Activated B cell treated with CpG ODN at 0.5 μM for 24 hours (primary cell): ENCODE measurements at regions not wholly inside any gene's neighbourhood (a gene's known extent, or its start where the extent isn't known, plus 50 kb on each side); places are given as distances from the start of the nearest gene placed in this dataset.

Experiments used
- ATAC-seq: fragments of 200-7000 bp; cut with Tn5 transposase; one replicate; pipeline ENCODE4 v1.10.0; 2021; ENCODE audit warnings: low read depth, mild to moderate bottlenecking, moderate library complexity
- CTCF ChIA-PET: fragments of 350-600 bp; sonication (Branson Sonifier 250); formaldehyde crosslinking; loops from one replicate; lab custom pipeline; 2021; ENCODE audit warnings: antibody characterized with exemption; lab: Charles Lee
- POLR2A ChIA-PET: fragments of 350-600 bp; sonication (Branson Sonifier 250); formaldehyde crosslinking; loops from one replicate; lab custom pipeline; 2021; ENCODE audit warnings: antibody characterized with exemption; lab: Charles Lee
- DNase-seq: peaks from one replicate; pipeline ENCODE4 v3.0.0; 2022
- H3K27ac Mint-ChIP-seq: one replicate; pipeline ENCODE4 v1.8.0; 2020; ENCODE audit warnings: mixed read lengths
- H3K27me3 Mint-ChIP-seq: one replicate; pipeline ENCODE4 v1.8.0; 2021; ENCODE audit warnings: mixed read lengths
- H3K36me3 Mint-ChIP-seq: one replicate; pipeline ENCODE4 v1.8.0; 2021; ENCODE audit warnings: low read depth, mixed read lengths
- H3K4me1 Mint-ChIP-seq: one replicate; pipeline ENCODE4 v1.8.0; 2021; ENCODE audit warnings: mixed read lengths
- H3K4me3 Mint-ChIP-seq: one replicate; pipeline ENCODE4 v1.8.0; 2020; ENCODE audit warnings: mild to moderate bottlenecking, mixed read lengths
- H3K9me3 Mint-ChIP-seq: one replicate; pipeline ENCODE4 v1.8.0; 2020; ENCODE audit warnings: mixed read lengths
- intact Hi-C: fragments of 100-400 bp; cut with micrococcal nuclease; formaldehyde crosslinking; loops from one replicate; pipeline ENCODE4 v1.15.1; 2024
- TF ChIP-seq, protein P1 (sequence below): fragments of 200-600 bp; IDR thresholded peaks from one replicate; pipeline ENCODE4 v1.8.0; 2022; ENCODE audit warnings: antibody characterized with exemption, mild to moderate bottlenecking

DNA sequence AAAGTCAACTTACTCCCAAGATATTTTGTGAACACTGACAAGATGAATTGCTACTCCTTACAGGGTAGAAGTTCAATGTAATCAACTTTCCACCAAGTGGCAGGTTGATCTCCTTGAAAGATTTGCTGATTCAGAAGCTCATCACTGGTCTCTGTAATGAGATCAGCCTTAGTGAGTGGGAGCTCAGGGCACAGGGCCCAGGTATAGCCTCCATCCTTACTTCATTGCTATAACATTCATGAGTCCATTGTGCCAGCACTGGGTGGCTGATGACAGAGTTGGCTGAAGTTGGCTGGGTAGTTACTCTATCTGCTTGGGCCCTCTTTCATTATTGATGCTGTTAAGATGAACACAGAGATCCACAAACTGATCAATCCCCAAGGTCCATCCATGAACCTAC is 379.0 kb downstream of the IRS1 start:
- CTCF ChIA-PET: no interaction called here
- DNase-seq (no peak), ATAC-seq (no peak)
- no peak overlapping the region for H3K27ac Mint-ChIP-seq
- no peaks in the 10 kb centered on the region for H3K9me3 Mint-ChIP-seq
- H3K4me1 Mint-ChIP-seq: peaks cover 37% of the 10 kb centered on the region
- no peak overlapping the region for H3K4me3 Mint-ChIP-seq
- POLR2A ChIA-PET: no interaction called here
- TF ChIP-seq, protein P1, sequence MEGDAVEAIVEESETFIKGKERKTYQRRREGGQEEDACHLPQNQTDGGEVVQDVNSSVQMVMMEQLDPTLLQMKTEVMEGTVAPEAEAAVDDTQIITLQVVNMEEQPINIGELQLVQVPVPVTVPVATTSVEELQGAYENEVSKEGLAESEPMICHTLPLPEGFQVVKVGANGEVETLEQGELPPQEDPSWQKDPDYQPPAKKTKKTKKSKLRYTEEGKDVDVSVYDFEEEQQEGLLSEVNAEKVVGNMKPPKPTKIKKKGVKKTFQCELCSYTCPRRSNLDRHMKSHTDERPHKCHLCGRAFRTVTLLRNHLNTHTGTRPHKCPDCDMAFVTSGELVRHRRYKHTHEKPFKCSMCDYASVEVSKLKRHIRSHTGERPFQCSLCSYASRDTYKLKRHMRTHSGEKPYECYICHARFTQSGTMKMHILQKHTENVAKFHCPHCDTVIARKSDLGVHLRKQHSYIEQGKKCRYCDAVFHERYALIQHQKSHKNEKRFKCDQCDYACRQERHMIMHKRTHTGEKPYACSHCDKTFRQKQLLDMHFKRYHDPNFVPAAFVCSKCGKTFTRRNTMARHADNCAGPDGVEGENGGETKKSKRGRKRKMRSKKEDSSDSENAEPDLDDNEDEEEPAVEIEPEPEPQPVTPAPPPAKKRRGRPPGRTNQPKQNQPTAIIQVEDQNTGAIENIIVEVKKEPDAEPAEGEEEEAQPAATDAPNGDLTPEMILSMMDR: no peak
- H3K27me3 Mint-ChIP-seq: no peaks in the 10 kb centered on the region
- intact Hi-C loops: loop anchor here (10.0 kb wide), 1 partner anchor 564 kb away; no protein-coding TSS in a partner anchor
- no peaks in the 10 kb centered on the region for H3K36me3 Mint-ChIP-seq

DNA sequence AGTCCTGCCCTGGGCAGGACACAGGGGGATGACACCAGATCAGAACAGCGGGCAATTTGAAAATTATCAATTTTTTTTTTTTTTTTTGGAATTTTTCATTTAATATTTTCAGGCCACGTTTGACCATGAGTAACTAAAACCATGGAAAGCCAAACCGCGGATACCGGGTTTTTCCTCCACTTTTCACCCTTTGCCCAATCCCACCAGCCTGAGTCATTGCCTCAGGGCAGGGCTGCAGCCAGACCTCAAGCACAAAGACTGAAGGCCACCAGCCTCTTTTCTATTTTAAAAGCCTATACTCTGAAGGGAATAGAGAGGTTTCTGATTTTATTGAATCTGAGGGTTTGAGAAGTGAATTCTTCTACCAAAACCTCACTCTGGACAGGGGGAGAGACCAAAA is 381.1 kb downstream of the IRS1 start:
- peaks cover 6% of the 10 kb centered on the region for H3K27me3 Mint-ChIP-seq
- no peaks in the 10 kb centered on the region for H3K9me3 Mint-ChIP-seq
- H3K27ac Mint-ChIP-seq: no peak overlapping the region
- DNase-seq (no peak), ATAC-seq (no peak)
- TF ChIP-seq, protein P1: no peak
- CTCF ChIA-PET: no interaction called here
- no peaks in the 10 kb centered on the region for H3K36me3 Mint-ChIP-seq
- no peak overlapping the region for H3K4me3 Mint-ChIP-seq
- intact Hi-C loops: no loop called here
- H3K4me1 Mint-ChIP-seq: peaks cover 24% of the 10 kb centered on the region
- POLR2A ChIA-PET: no interaction called here

DNA sequence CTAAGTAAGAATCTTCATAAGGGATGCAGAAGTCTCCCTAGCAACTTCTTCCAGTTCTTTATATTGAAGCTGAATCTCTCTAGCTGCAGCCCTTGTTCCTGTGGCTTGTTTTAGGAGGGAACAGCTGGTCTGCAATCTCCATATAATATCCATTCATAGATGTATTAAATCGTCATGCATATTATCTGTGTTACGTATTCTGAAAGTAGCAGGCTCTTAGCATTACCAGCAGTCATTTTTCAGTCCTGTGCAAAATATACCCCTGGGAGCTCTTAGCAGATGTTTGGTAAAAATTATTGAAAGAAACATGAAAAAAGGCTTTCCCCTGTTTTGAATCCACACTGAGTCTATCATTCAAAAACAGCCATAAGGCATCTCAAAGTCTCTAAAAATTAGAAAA is 385.3 kb downstream of the IRS1 start:
- POLR2A ChIA-PET: no interaction called here
- Mint-ChIP-seq H3K27me3 (peaks cover 6% of the 10 kb centered on the region), H3K4me1 (no peaks in the 10 kb centered on the region), H3K9me3 (no peaks in the 10 kb centered on the region), H3K27ac (no peak overlapping the region), H3K4me3 (no peak overlapping the region), H3K36me3 (no peaks in the 10 kb centered on the region)
- TF ChIP-seq, protein P1: no peak
- CTCF ChIA-PET: no interaction called here
- intact Hi-C loops: no loop called here
- ATAC-seq (no peak), DNase-seq (no peak)

DNA sequence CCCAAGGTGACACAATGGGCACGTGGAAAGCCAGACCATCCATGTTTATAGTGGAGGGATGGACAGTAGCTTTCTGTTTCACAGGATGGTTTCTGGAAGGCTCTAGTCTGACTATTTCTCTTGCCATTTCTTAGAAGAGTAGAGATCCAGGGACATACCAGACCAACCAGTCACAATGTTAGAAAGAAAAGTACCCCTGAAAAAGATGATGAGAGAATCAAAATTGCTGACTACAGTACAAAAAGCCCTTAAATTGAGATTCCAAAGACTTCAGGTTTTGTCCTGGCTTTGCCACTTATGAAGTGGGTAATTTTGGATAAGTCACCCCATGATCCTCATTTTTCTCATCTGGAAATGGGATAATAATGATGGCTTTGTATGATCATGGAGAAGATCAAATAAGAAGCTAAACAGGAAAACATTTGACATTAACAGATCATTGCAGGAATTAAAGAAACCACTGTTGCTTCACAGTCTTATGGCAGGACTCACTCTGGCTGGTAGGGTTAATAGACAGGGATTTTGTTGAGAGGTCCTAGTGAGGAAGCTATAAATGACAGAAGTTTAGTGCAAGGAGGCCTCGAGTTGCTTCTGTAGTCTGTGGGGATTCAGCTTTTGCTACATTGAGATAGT is 386.0 kb downstream of the IRS1 start:
- no peaks in the 10 kb centered on the region for H3K4me1 Mint-ChIP-seq
- H3K4me3 Mint-ChIP-seq: no peak overlapping the region
- CTCF ChIA-PET: no interaction called here
- TF ChIP-seq, protein P1: no peak
- DNase-seq (no peak), ATAC-seq (no peak)
- intact Hi-C loops: no loop called here
- POLR2A ChIA-PET: no interaction called here
- no peaks in the 10 kb centered on the region for H3K9me3 Mint-ChIP-seq
- peaks cover 6% of the 10 kb centered on the region for H3K27me3 Mint-ChIP-seq
- no peak overlapping the region for H3K27ac Mint-ChIP-seq
- no peaks in the 10 kb centered on the region for H3K36me3 Mint-ChIP-seq

DNA sequence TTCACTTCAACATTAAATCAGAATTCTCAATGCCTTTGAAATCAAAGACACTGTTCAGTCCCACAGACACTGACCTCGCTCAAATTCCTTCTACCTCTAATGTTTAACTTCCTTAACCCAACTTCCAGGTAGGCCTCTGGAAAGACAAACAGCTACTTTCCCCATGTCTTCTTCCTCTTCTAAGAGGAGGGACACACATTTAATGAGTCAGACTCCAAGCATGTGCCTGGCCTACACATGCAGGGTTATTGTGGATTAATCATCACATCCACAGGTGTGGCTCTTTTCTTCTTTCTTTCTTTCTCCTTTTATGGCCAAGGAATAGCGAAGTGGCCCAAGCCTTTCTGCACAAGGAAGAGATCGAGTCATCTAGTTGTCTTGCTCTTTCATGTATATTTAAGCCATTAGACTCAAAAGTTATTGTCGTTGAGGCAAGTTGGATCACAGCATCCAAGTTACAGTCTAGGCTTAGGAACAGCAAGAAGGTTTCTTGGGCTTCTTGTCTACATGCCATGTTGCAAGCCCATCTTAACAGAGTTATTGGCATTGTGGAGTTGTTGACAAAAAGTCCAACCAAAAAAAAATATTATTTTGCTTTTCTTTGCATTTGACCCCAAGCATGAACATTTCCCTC is 387.8 kb downstream of the IRS1 start:
- no peak for ATAC-seq
- H3K4me3 Mint-ChIP-seq: no peak overlapping the region
- CTCF ChIA-PET: no interaction called here
- intact Hi-C loops: no loop called here
- peaks cover 6% of the 10 kb centered on the region for H3K27me3 Mint-ChIP-seq
- no peak overlapping the region for H3K27ac Mint-ChIP-seq
- H3K36me3 Mint-ChIP-seq: no peaks in the 10 kb centered on the region
- DNase-seq: no peak
- TF ChIP-seq, protein P1: no peak
- H3K9me3 Mint-ChIP-seq: no peaks in the 10 kb centered on the region
- H3K4me1 Mint-ChIP-seq: no peaks in the 10 kb centered on the region
- POLR2A ChIA-PET: no interaction called here
